ENCODE measurements at regions not wholly inside any gene's neighbourhood (a gene's known extent, or its start where the extent isn't known, plus 50 kb on each side); places are given as distances from the start of the nearest gene placed in this dataset.

GRCh38 chr7:84328571-84328970, 134.0 kb upstream of the SEMA3A start:
- no peak for DNase-seq

- peak in 1 of 3 donors; percentile 39 for DNase-seq
These were observed 129.6 kb upstream of the SEMA3A start for GRCh38 chr7:84324136-84324630.

DNA sequence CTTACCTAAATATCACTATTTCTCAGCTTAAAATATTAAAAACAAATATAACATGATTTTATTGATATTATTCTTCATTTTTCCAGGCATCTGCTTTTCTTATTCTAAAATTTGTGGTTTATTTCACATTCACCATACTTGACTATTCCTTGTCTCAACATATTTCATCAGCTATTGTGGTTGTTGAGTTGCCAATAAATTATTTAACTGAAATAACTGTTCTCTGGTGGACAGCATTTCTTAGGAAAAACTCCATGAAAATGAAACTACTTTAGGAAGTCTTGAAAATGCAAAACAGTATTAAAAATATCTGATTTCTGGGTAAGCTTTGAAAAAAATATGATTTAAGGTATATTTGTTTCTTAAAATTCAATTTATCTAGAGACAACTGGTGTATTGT, 122.9 kb upstream of the SEMA3A start:
- no peak for DNase-seq

- DNase-seq = no peak
These were observed 119.7 kb upstream of the SEMA3A start for GRCh38 chr7:84314263-84314662.

DNA sequence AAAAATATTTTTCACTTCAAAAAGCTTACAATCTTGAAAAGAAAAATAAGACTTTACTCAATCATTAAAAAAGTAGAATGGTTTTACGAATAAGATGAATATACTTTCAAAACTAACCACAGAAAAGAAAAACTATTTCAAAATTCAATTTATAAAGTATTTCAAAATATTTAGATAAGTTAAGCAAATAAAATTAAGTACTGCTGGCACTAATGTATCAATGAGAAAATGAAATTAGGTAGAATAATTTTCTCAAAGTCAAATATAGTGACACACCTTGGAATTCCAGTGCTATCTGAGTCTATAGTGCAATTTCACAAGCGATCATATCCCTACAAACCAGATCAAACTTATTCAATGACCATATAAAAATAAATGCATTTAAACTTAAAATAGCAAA, 109.8 kb upstream of the SEMA3A start:
- DNase-seq = no peak

DNA sequence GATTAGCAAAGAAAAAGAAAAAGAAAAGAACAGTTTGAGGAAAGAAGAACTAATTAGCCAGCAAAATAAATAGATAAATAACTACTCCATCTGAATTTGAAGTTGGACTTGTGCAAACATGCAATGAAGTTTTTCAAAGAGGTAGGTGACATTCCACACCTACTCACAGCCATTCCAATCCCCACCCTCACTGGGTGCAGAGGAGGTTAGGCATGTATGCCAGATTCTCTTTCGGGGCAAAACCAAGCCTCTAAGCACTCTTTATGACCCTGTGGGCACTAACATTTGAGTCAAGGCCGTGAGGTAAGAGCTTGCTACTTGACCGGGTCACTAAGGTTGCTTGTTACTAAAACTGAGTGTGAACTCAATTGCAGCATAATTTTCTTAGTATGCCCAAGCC, 108.4 kb upstream of the SEMA3A start:
- DNase-seq = no peak

DNA sequence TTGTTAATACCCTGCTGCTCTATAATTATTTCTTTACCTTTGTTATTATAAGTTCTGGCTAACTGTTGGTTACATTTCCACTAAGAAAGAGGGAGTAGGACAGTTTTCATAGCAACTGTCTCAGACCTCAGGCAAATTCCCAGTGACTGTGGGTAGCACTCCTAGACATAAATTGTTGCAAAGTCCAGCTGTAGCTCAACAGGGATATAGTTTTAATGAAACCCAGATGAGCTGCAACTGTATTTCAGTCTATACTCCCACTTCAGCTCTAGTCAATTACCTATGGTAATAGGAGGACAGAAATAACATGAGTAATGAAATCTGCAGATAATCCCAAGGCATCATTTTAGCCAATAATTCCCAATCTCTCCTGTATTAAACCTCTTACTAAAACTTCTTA, 103.0 kb upstream of the SEMA3A start:
- DNase-seq = peak in 2 of 3 donors; percentile 10 to 39

GRCh38 chr7:84294847-84295455, 100.4 kb upstream of the SEMA3A start:
- peak; percentile 17 to 66 (median 38) for DNase-seq

DNA sequence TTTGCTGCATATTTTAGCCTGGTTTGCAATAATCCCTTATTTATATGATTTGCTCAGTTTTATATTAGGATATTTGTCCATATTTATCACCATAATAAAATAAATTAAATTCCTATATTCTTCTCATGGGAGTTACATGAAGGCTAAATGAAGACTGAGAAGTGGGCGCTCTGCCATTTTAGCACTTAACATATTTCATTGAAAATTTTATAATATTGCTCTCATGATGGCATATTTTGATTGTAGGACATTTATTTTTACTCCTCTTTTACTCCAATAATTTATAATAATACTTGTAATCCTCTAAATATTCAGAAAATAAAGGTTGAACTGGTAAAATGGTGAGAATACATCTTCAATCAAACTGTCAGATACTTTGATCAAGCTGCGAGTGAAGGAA, 99.8 kb upstream of the SEMA3A start:
- no peak for DNase-seq

GRCh38 chr7:84291756-84292155, 97.2 kb upstream of the SEMA3A start:
- no peak for DNase-seq

DNA sequence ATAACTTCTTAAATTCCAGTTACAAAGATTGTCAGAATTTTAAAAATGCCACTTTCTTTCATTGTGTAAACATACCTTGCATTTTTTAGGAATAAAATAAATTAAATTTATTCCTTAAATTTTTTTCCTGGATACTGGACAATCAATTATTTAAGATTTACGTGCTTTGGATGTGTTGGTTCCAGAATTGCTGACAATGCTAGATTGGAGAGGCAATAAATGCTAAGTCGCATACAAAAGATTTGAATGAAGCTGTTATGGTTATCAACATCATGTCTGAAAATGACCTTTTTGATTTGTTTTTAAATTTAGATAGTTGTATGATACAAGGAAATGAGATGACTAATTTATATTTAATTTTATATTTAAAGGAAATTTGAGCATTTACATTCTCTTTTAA, 89.2 kb upstream of the SEMA3A start:
- no peak for DNase-seq

- no peak for DNase-seq
These were observed 86.9 kb upstream of the SEMA3A start for GRCh38 chr7:84281518-84281917.

DNA sequence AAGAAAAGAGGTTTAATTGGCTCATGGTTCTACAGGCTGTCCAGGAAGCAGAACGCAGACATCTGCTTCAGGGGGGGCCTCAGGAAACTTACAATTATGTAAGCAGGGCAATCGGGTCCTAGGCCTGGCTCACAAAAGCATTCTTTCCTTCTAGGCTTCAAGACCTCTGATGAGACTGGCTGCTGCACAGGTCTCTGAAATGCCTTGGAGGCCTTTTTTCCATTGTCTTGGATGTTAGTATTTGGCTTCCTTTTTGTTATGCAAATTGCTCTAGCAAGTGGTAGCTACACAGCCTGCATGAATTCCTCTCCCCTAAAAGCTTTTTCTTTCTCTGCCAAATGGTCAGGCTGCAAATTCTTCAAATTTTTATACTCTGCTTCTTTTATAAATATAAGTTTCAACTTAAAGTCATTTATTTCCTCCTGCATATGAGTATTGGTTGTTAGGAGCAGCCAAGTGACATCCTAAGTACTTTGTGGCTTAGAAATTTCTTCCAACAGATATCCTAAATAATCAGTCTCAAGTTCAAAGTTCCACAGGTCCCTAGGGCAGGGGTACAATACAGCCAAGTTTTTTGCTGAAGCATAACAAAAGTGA, 83.1 kb upstream of the SEMA3A start:
- DNase-seq = no peak

- DNase-seq = no peak
These were observed 79.5 kb upstream of the SEMA3A start for GRCh38 chr7:84274029-84274638.

DNA sequence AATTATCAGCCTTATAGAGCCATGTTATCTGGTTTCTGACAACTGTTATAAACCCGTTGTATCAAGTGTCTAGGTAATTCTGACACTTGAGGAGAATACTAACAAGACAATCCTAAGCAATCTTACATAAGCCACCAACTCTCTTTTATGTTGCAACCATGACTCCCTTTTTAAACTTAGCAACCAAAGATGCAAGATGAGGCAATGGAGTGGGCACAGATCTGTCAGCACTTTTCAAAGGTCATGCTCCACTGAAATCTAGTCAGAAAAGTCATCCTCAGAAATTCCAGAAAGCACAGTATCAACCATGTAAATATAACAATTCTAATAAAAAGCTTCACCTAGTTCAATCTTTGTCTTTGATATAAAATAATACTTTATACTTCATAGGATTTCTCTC, 77.0 kb upstream of the SEMA3A start:
- no peak for DNase-seq

DNA sequence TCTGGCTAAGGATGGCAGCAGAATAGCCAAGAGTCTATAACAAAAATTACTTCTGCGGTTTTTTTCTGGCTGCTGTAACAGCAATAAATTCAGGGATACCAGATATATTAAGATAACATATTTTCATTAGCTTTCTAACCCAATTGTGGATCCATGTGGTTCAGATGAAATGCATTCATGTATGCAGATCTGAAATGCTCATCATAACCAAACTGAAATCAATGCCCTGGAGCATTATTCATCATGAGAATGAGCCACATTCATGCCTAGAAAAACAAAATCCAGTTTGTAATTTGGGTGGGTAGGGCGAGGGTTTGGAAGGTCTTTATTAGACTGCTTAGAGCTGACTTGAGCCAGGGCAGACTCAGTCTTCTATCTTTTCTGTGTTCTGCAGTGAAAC, 69.8 kb upstream of the SEMA3A start:
- DNase-seq = no peak

GRCh38 chr7:84263106-84263505, 68.5 kb upstream of the SEMA3A start:
- no peak for DNase-seq

- no peak for DNase-seq
These were observed 66.9 kb upstream of the SEMA3A start for GRCh38 chr7:84261509-84261908.

GRCh38 chr7:84258628-84259027, 64.0 kb upstream of the SEMA3A start:
- no peak for DNase-seq

GRCh38 chr7:84256571-84256971, 62.0 kb upstream of the SEMA3A start:
- peak in 1 of 3 donors; percentile 67 for DNase-seq

GRCh38 chr7:84251277-84251781, 56.7 kb upstream of the SEMA3A start:
- peak; percentile 81 to 88 (median 83) for DNase-seq

DNA sequence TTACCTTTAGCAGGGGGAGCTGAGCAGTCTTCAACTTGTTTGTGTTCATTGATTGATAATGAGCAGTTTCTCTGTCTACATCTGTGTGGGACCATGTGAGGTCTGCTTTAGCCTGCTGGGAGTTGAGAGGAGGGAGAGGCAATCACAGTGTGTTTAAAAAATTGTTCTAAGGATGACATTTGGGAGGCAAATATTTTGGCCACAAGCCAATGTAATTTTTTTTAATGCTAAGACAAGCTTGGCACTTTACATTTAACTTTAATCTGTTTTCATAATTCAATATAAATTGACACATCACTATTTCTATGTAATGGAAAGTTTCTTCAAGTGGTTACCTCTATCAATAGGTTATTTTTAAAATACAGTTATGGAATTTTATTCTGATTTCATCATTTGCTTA, 55.9 kb upstream of the SEMA3A start:
- DNase-seq = peak in 1 of 3 donors; percentile 57

DNA sequence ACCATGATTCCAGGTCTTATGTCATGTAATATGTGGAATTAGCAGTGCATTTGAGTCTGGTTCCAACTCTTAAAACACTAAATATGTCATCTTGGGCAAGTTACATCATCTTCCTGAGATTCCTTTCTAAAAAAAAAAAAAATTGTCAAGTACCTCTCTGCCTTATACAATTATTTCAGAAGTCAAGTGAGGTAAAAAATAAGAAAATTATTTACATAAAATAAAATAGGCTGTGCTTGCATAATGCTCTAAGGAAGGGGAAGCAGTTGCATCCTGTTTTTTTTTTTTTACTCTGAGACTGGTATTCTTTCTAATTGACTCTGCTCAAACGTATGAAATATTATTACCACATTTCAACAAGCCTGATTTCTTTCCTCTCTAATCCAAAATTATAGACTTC, 55.1 kb upstream of the SEMA3A start:
- no peak for DNase-seq
